RPMI7951 (cell line): ENCODE measurements at regions not wholly inside any gene's neighbourhood (a gene's known extent, or its start where the extent isn't known, plus 50 kb on each side); places are given as distances from the start of the nearest gene placed in this dataset.
A peak's percentile ranks its signal among the peaks of the same experiment; 100 is the strongest.
"Not testable (repeated sequence)": the region's sequence is repeated elsewhere in the genome, so short reads cannot be mapped to it uniquely, and the experiment has no call there.

ENCODE experiments used
- DNase-seq: peaks from one replicate; pipeline ENCODE4 v3.0.0-alpha.2; 2012; ENCODE audit warnings: low read depth

DNA sequence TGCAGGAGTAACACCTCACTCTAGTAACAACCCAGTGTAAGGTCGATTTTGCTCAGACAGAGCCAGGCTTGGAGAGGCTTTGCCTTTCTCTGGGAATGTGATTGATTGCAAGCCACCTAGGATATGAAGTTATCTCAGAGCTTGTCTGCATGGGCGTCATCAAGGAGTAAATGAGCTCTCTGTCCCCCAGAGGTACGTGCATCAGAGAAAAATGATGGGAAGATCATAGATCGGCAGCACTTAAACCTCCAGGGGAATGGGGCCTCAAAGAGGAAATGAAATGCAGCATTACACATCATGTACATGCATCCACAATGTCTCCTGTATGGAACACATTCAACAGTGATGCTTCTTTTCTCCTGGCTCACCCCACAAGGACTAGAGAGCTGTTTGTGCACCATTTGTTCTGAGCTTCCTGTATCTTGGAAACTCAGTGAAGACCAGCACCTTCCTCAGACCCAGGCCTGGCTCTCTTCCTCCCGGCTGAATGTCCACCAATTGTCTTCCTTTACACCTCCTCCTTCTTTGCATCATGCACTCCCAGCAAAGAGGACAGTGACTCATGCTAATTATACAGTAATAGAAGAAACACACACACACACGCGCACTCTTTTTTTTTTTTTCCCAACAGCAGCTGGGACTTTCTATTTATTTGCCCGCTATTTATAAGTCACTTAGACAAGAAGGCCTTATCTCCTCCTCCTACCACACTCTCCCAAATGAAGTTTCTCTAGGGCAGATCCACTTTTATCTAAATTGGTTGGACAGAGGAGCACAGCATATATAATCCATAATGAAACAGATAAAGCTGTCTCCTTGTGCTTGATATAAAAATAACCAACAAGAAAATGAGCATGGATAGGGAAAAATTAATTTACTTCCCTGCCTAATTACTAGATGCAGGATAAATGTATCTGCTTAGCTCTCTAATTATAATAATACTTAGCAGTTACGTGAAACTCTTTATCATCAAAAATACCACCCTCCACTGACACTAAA lies 990.7 kb downstream of the CCSER2 start:
- DNase-seq: peak; percentile 39

DNA sequence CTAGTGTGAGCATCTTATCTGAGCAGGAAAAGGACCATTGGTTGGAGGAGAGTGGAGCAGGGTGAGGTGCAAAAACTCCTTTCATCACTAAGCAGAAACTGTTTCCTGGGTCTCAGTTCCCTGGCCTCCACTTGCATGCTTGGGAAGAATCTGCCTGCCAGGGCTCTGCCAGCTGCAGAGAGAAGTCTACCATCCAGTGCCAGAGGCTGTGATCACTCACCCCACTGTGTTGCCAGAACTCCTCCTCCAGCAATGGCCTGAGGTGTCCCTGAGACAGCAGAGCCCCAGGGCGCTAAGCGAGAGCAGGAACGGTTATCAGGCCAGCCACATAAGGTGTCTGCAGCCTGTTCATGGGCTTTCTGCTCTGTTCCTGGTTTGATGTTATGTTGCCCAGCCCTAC lies 991.4 kb downstream of the CCSER2 start:
- no peak for DNase-seq

DNA sequence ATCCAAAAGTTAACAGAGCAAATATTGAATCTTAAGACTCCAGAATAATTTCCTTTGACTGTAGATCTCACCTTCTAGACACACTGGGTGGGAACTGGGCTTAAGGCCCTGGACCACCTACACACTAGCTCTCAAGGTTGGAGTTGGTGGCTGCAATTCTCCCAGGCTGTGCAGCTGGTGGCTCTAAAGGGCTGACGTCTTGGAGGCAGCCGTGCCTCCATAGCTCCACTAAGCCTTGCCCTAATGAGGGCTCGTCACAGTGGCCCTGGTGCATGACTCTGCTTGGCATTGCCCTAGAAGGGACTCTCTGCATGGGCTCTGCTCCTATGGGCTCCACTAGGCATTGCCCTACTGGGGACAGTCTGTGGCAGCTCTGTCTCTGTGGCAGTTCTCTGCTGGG lies 1005.2 kb downstream of the CCSER2 start:
- DNase-seq: no peak

DNA sequence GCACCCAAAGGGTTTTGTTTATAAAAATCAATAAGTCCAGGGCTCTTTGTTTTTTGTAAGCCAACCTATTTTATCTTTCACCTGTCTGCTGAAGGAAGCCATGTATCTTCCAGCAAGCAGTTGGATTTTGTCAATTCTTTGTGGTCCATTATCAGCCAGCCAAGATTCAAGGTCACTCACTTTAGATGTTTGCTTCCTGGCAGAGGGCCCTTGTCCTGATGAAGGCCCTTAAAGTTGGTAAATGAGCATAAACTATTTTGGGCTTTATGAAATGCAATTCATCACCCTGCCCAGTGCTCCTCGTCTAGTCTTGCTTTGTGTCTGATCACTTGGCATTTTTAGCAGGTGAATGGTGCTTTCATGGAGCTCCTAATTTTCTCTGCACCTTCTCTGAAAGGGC lies 1004.2 kb downstream of the GRID1 start:
- DNase-seq: no peak

DNA sequence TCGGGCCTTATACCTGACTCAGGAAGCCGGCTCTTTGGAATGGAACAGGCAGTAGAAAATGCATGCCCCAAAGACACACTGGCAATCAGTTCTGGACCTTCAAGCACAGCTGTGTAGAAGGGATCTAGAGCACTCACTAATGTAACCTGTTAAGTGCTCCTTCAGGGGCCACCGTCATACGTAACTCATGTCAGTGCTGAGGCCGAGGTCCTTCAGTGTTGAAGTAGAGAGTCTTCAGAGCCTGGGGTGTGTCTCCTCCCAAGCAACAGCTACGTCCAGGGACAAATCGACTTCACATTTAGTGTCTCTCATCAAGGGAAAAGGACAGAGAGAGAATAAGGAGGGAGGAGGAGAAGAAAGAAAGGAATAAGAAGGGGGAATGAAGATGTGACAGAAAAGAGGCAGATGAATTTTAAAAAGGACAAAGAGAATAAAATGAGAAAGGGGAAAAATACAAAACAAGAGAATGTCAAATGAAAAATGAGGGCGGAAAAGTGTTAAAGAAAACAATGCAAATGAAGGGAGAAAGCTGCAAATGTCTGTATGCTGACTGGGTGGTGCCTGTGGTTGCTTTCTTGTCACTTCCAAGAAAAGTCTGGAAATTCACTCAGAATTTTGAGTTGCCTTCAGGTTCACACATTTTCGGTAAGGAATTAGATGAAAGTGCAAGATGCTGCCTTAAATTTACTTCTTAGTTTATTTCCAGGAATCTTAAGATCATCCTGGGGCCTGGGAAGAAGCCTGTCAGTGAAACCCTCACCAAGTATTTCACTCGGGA lies 989.4 kb downstream of the GRID1 start:
- DNase-seq: no peak

GRCh38 chr10:85379338-85379737 lies 987.3 kb downstream of the GRID1 start:
- no peak for DNase-seq

DNA sequence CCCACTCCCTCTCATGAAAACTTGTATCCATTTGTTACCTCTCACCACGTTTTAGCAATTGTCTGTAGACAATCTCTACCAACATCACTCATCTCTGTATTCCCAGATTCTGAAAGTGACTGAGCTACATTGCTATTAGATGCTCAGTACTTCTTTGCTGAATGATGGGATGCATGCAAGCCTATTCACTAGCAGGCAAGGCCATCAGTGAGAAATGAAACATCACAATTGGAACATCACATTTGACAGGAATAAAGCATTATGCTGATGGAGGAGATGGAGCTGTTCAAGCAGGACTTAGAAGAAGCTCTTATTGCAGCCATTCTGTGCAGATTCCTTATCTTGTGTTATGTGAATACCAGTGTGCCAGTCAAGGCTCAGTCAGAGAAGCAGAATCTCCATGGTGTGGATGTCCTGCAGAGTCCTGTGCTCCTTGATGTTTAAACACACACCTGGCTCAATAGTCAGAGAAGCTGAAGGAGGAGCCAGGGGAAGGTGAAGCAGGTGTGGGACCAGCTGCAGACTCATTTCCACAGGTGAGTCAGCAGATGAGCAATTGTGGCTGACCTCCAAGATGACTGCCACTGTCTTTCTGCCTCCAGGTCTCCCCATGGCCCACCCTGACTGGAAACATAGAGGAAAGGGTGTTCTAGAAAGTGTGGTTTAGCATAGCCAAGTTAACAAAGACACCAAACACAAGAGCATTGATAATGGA lies 965.5 kb downstream of the GRID1 start:
- no peak for DNase-seq

GRCh38 chr10:85402541-85402940 lies 964.1 kb downstream of the GRID1 start:
- no peak for DNase-seq

DNA sequence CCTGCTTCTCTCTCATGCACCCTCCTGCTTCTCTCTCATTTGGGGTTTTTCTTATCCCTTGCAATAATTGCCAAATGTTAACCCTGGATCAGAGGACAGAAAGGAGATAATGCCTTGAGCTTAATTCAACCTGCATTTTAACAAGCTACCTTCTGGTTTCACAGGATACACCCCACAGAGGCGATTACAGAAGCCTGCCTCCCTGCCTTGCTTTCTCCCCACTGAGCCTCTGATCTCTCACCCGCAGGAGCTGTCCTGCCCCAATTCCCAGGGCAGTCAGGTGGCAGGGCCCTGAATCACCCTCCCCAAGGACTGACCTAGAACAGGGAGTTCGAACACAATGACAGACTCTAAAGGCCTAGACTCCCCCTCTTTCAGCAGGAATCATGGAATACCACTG lies 959.5 kb downstream of the GRID1 start:
- no peak for DNase-seq

DNA sequence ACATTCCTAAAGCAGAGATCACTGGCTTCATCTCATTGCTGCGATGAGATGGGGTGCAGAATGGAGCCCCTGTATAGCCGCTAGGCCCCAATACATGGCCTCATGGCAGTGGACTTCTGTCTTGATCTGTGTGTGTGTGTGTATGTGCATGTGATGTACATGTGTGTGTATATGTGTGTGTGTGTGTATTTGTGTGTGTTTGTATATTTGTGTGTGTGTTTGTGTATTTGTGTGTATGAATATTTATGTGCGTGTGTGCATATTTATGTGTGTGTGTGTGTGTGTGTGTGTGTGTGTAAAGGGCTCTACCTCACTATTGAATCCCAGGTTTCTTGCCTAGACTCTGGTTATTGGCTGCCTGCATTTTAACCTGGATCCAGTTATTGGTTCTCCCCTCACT lies 958.2 kb downstream of the GRID1 start:
- DNase-seq: no peak

DNA sequence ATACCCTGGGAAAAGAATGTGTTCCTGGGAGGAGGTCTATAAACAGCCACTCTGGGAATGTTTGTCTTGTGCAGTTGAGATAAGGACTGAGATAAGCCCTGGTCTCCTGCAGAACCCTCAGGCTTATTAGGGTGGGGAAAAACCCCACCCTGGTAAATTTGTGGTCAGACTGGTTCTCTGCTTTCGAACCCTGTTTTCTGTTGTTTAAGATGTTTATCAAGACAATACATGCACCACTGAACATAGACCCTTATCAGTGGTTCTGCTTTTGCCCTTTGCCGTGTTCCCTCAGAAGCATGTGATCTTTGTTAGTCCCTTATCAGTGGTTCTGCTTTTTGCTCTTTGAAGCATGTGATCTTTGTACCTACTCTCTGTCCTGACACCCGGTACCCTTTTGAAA lies 956.0 kb downstream of the GRID1 start:
- not testable (repeated sequence) for DNase-seq

DNA sequence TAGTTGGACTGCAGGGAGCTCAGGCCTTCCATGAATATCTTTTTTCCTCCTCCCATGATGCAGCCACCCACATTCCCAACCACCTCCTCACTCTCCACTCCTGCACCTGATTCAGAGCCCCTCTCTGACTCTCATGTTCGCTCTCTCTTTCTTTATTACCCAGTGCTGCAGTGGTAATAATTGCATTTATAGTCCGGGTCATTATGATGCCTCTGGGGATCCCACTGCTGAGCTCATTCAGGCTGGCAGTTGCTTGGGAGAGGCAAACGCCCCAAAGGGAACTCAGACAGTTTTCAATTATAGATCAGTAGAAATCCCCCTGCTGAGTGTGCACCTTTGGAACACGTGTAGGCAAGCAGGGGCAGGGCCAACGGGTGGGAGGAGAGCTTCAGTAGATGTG lies 953.0 kb downstream of the GRID1 start:
- no peak for DNase-seq

DNA sequence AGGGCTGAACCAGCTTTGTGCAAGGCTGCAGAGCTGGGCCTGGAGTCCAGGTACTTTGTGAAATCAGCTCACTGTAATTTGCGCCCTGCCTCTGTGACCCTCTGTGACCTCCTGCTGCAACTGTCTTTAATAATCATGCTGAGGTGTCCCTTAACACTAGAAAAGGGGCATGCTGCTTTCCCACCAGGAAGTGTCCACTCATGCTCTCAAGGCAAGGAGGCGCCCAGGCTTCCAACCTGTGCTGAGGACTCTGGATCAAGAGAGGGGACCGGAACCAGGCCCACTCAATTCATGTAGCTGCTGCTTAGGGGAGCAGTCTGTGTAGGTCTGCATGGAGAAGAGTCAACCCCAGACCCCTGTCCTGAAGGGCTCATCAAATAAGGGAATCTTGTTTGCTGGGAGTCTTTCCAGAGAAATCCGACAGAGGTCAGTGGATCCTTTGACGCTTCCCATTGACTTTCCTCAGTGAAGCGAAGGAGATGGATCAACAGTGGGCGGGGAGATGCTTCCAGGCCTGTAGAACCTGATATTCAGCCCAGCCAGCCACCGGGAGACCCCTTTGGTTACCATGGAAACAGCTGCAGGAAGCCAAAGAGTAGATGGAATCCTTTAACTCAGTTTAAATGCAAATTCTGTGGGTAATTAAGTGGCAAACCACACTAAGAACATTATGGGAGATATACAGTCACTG lies 945.9 kb downstream of the GRID1 start:
- no peak for DNase-seq

DNA sequence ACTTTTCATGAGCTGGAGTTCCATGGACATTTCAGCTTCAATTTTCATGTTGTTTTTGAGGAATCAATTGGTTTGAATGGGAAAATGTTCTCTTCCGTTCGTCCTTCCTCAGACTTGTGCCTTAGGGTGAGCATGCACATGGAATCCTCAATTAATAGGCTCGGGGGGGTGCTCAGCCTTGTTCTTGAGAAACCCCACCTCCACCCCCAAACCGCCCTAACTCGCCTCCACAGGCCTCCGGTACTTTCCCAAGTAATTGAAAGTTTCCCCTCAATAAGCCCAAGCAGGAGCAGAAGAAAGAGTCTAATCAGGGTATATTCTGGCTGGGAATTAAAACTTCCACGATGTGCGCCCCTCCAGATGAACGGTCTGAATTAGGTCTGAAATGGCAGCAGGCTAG lies 945.2 kb downstream of the GRID1 start:
- DNase-seq: no peak

DNA sequence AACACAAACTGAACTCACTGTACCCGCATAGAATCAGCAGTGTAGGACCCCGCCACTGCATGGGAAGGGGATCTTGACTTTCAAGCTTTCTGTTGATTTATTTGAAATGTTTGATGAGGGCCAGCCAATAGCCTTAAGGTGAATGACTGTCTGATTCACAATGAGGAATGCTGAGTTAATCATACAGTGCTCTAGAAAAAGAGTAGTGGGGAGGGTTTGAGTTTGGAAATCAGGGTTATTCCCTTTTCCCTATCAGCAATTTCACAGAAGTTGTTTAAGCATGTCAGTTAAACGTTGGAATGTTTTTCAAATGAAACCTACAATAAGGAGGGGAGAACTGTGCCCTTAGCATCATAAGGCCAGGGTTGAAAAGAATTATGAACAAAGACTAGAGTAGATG lies 937.5 kb downstream of the GRID1 start:
- no peak for DNase-seq

GRCh38 chr10:85430991-85431390 lies 935.6 kb downstream of the GRID1 start:
- no peak for DNase-seq

- DNase-seq: no peak
Observed at GRCh38 chr10:85433248-85433647, 933.3 kb downstream of the GRID1 start.

DNA sequence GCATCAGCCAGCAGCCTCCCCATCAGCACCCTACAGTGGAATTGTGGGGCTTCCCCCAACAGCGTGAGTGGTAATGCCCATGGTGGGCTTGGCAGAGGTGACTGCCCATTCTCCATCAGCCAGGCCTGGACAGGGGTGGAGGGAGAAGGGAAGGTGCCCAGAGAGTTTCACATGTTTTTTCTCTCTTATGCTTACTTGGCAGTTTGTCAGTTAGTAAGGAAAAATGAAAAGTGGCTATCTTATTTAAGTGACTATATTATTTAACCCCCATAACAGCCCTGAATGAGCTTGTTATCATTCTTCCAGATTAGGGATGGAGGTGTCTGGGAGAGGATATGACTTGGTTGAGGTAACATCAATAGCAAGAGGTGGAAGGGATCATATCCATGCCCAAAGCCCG lies 921.7 kb downstream of the GRID1 start:
- no peak for DNase-seq

GRCh38 chr10:85445702-85446101 lies 920.9 kb downstream of the GRID1 start:
- no peak for DNase-seq

- DNase-seq: no peak
Observed at GRCh38 chr10:85446827-85447226, 919.8 kb downstream of the GRID1 start.

DNA sequence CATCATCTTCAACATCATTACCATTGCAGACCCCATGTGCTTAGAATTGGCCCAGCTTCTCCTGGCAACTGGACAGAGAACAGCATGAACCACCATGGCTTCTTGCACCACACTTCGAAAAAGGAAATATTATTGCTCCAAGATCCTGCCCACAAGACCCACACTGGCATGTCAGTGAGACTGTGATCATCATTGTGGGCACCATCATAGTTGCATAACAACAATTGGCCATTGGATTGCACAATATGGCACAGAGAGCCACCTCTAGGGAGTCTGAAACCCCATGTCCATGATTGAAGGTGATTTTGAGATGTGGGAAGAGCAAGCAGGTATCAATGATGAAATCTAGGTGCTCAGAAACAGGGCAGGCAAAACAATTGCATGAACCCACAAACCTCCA lies 918.9 kb downstream of the GRID1 start:
- DNase-seq: no peak

DNA sequence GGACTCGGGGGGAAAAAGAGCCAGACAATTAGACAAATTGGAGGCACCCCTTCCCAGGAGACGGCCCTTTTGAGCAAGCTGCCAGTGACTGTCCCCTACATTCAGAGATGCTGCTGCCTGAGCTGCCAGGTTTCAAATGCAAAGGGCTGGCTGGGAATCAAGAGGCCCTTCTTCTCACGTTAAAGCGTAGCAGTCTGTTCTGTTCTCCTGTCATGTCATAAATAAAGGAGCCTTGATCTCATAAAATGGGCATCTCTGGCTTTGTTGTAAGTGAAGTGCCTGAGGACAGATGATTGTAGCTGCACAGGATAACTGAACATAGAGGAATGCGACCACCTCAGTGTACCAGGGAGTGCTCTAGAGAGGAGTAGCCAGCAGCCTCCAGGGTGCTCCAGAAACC lies 917.9 kb downstream of the GRID1 start:
- DNase-seq: no peak
